ENCODE measurements at regions not wholly inside any gene's neighbourhood (a gene's known extent, or its start where the extent isn't known, plus 50 kb on each side); places are given as distances from the start of the nearest gene placed in this dataset.
"Not testable (repeated sequence)": the region's sequence is repeated elsewhere in the genome, so short reads cannot be mapped to it uniquely, and the experiment has no call there.

DNA sequence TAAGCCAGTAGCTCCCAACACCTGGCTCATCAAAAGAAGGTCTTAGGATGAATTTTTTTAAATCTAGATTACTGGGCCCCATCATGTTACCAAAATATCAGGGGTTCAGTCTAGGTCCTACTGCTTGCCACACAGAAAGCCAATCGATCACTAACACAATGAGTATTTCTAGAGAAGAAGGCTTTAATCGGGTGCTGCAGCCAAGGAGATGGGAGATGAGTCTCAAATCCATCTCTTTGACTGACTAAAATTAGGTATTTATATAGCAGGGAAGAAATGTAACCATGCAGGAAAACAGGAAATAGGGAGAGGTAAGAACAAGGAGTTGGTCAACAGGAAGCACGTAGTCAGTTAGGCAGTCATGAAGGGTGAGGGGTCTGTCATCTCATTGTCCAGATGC, 288.2 kb downstream of the CEP170 start:
- Mint-ChIP-seq H3K9me3 (peaks cover 8 to 14% (median 12%) of the 10 kb centered on the region in 6 donors), H3K27me3 (ENCODE audit: low read depth in 3 of 3) (peaks cover 0 to 3% (median under 1%) of the 10 kb centered on the region in 3 donors)

GRCh38 chr1:242959397-242959796, 295.7 kb downstream of the CEP170 start:
- not testable (repeated sequence) for H3K36me3 Mint-ChIP-seq; DNase-seq; H3K4me1 Mint-ChIP-seq; H3K27ac Mint-ChIP-seq; H3K4me3 Mint-ChIP-seq; H3K27me3 Mint-ChIP-seq (ENCODE audit: low read depth in 3 of 3); H3K9me3 Mint-ChIP-seq

More for the DNA sequence above, 288.2 kb downstream of the CEP170 start:
- peaks cover 0 to 4% (median 3%) of the 10 kb centered on the region in 3 donors for H3K36me3 Mint-ChIP-seq
- H3K4me3 Mint-ChIP-seq: no peak overlapping the region
- DNase-seq: no peak
- H3K4me1 Mint-ChIP-seq: no peaks in the 10 kb centered on the region
- H3K27ac Mint-ChIP-seq: no peak overlapping the region

DNA sequence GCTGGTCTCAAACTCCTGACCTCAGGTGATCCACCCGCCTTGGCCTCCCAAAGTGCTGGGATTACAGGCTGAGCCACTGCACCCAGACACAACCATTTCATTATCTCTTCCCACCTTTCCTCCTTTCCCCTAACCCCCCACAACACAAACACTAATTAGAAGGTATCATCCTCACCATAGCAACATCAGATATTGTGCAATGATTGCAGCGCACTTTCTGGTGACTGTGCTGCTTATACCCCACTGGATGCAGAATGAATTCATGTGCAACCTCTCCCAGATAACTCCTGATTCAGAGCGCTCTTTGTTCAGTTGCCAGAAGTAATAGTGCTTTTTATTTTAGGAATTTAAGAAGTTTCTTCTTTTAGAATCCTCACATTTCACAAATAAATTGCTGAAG, 300.1 kb downstream of the CEP170 start:
- H3K9me3 Mint-ChIP-seq; H3K4me1 Mint-ChIP-seq; H3K27ac Mint-ChIP-seq; H3K36me3 Mint-ChIP-seq; H3K4me3 Mint-ChIP-seq; H3K27me3 Mint-ChIP-seq (ENCODE audit: low read depth in 3 of 3); DNase-seq: not testable (repeated sequence)

GRCh38 chr1:242946206-242946605, 308.9 kb downstream of the CEP170 start:
- no peaks in the 10 kb centered on the region for H3K4me1 Mint-ChIP-seq
- H3K27ac Mint-ChIP-seq: no peak overlapping the region
- peaks cover 0 to 6% (median 0%) of the 10 kb centered on the region in 6 donors for H3K9me3 Mint-ChIP-seq
- no peak for DNase-seq
- peaks cover 2 to 6% (median 2%) of the 10 kb centered on the region in 3 donors for H3K27me3 Mint-ChIP-seq (ENCODE audit: low read depth in 3 of 3)
- no peaks in the 10 kb centered on the region for H3K36me3 Mint-ChIP-seq
- H3K4me3 Mint-ChIP-seq: no peak overlapping the region

DNA sequence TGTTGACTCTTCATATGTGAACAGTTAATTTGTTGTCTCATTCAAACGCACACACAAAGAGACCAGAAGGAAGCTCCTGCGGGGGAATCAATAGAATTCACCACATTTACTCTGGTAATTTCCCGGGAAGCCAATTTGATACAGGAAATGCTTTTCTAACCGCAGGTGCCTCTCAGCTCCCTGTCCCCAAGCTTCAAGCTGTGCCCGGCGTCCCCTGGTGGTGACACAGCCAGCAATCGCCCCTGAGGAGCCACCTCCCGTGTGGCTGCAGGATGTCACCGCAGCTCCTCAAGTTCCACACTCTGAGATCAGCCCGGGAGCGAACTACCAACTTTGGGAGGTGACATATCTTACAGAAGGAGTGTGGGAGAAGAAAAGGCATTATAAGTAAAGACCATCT, 318.4 kb downstream of the CEP170 start:
- H3K36me3 Mint-ChIP-seq; DNase-seq; H3K4me1 Mint-ChIP-seq; H3K27me3 Mint-ChIP-seq (ENCODE audit: low read depth in 3 of 3); H3K27ac Mint-ChIP-seq; H3K9me3 Mint-ChIP-seq; H3K4me3 Mint-ChIP-seq: not testable (repeated sequence)

GRCh38 chr1:242924717-242925116, 330.4 kb downstream of the CEP170 start:
- not testable (repeated sequence) for H3K27ac Mint-ChIP-seq; H3K27me3 Mint-ChIP-seq (ENCODE audit: low read depth in 3 of 3); H3K4me3 Mint-ChIP-seq; H3K4me1 Mint-ChIP-seq; H3K36me3 Mint-ChIP-seq; DNase-seq; H3K9me3 Mint-ChIP-seq

DNA sequence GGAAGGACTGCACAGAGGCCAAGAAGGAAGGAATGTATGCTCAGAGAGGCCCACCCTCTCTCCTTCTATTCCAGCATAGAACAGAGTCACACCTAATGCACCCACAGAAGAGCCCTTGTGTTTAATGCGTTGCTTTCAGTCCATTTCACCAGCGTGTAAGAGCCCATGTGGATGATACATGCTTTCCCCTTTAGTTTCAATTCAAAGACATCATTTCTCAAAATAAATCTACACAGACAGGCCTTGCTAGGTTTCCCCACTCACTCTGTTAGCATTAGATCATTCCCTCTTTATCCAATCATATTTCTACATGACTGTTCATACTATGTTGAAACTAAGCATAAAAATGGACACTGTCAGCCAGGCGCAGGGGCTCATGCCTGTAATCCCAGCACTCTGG, 331.5 kb downstream of the CEP170 start:
- H3K4me1 Mint-ChIP-seq; H3K27me3 Mint-ChIP-seq (ENCODE audit: low read depth in 3 of 3); DNase-seq; H3K27ac Mint-ChIP-seq; H3K36me3 Mint-ChIP-seq; H3K4me3 Mint-ChIP-seq; H3K9me3 Mint-ChIP-seq: not testable (repeated sequence)

DNA sequence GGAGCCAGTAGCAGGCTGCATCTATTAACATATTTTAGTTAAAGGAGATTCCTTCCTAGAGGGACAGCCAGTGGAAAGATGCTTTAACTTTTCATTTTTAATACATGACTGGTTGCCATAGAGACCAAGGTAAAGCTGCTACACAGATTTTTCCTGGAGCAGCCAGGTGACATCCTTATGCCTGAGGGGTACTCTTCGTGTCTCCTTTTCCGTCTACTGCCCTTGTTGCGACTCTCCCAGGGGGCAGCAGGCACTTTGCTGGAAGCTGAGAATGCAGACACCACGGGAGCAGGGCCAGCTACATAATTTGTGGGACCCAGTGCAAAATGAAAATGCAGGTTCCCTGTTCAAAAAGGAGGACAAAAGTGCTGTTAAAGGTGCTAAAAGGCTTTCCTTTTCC, 340.4 kb downstream of the CEP170 start:
- H3K9me3 Mint-ChIP-seq; H3K36me3 Mint-ChIP-seq; H3K27me3 Mint-ChIP-seq (ENCODE audit: low read depth in 3 of 3); DNase-seq; H3K4me3 Mint-ChIP-seq; H3K4me1 Mint-ChIP-seq; H3K27ac Mint-ChIP-seq: not testable (repeated sequence)

DNA sequence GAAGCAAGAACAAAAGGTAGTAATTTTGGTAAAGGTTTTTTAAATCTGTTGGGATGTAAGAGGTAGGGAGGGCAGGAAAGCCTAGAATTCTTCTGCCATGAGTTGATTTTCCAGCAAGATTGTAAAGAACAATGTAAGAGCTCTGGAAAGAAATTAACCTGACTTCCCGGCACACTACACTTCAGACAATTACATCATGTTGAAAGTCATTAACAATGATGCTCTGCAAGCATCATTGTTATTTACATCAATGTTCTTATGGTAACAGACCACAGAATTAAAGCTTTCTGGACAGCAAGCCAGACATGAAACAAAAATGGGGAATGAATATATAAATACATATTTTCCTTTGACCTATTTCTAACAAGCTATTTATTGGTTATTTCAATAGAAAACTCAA, 342.2 kb downstream of the CEP170 start:
- not testable (repeated sequence) for H3K27ac Mint-ChIP-seq

GRCh38 chr1:242900558-242900957, 354.5 kb downstream of the CEP170 start:
- H3K27ac Mint-ChIP-seq; DNase-seq; H3K4me1 Mint-ChIP-seq; H3K9me3 Mint-ChIP-seq; H3K27me3 Mint-ChIP-seq (ENCODE audit: low read depth in 3 of 3); H3K36me3 Mint-ChIP-seq; H3K4me3 Mint-ChIP-seq: not testable (repeated sequence)

More for the DNA sequence above, 342.2 kb downstream of the CEP170 start:
- H3K27me3 Mint-ChIP-seq (ENCODE audit: low read depth in 3 of 3); H3K36me3 Mint-ChIP-seq; H3K4me1 Mint-ChIP-seq; DNase-seq; H3K4me3 Mint-ChIP-seq; H3K9me3 Mint-ChIP-seq: not testable (repeated sequence)

DNA sequence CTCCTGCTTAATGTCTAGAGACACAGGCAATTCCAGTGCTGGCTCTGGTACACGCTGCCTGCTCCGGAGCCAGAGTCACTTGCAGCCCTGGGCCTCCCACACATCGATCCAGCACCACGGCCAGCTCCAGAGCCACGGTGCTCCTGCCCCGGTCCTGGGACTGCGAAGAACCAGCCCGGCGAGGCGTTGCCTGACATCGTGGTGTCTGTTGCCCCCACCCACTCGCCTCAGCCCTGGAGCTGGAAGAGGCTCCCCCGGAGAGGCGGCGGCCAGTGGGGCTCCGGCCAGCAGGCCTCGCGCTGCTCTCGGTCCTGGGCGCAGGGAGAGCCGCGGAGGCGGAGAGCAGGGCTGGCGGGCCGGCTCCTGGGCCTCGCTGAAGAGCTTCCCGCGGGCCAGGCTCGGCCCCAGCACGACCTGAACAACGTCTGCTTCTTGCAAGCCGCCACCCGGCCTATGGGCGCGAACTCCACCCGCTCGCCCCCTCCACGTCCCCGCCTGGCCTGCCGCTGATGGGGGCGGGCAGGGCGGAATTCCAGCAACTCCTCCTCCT, 364.8 kb downstream of the CEP170 start:
- Mint-ChIP-seq H3K9me3 (peaks cover 0 to 7% (median 2%) of the 10 kb centered on the region in 6 donors), H3K4me1 (no peaks in the 10 kb centered on the region), H3K36me3 (no peaks in the 10 kb centered on the region), H3K27ac (no peak overlapping the region), H3K4me3 (no peak overlapping the region), H3K27me3 (ENCODE audit: low read depth in 3 of 3) (peaks cover 3 to 6% (median 3%) of the 10 kb centered on the region in 3 donors)
- no peak for DNase-seq

GRCh38 chr1:242886137-242886536, 361.6 kb upstream of the PLD5 start:
- no peak for DNase-seq

DNA sequence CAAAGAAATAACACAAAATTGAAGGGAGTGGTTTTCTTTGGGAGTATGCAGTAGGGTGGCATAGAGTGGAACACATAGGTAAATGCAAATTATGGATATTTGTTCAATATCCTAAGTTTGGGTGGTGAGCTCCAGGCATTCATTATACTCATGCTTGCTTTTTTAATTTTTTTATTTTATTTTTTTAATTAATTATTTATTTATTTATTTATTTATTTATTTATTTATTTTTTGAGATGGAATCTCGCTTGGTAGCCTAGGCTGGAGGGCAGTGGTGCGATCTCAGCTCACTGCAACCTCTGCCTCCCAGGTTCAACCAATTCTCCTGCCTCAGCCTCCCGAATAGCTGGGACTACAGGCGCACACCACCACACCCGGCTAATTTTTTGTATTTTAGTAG, 355.5 kb upstream of the PLD5 start:
- not testable (repeated sequence) for H3K4me3 Mint-ChIP-seq; DNase-seq; H3K27ac Mint-ChIP-seq; H3K4me1 Mint-ChIP-seq; H3K9me3 Mint-ChIP-seq; H3K36me3 Mint-ChIP-seq; H3K27me3 Mint-ChIP-seq (ENCODE audit: low read depth in 3 of 3)

More at GRCh38 chr1:242886137-242886536, 361.6 kb upstream of the PLD5 start:
- no peak overlapping the region for H3K27ac Mint-ChIP-seq
- H3K4me3 Mint-ChIP-seq: no peak overlapping the region
- H3K4me1 Mint-ChIP-seq: no peaks in the 10 kb centered on the region
- H3K9me3 Mint-ChIP-seq: peaks cover 0 to 4% (median 1%) of the 10 kb centered on the region in 6 donors
- peaks cover under 1 to 5% (median 3%) of the 10 kb centered on the region in 3 donors for H3K27me3 Mint-ChIP-seq (ENCODE audit: low read depth in 3 of 3)
- H3K36me3 Mint-ChIP-seq: no peaks in the 10 kb centered on the region

GRCh38 chr1:242877743-242878142, 353.2 kb upstream of the PLD5 start:
- Mint-ChIP-seq H3K27ac (no peak overlapping the region), H3K9me3 (no peaks in the 10 kb centered on the region), H3K4me3 (no peak overlapping the region)

DNA sequence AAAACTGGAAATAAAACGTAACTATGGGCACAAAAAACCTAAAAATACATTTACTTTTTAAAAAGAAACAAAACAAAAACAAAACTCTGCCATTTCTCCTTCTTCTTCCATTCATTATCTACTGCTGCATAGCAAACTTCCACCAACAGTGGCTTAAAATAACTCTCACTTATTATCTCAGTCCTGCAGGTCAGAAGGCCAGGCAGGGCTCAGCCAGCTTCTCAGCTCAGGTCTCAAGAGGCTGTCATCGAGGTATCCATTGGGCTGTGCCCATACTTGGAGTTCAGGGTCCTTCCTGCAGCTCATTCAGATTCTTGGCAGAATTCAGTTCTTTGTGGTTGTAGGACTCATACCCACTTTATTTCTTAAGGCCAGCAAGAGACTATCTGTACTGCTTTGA, 352.7 kb upstream of the PLD5 start:
- Mint-ChIP-seq H3K27ac (no peak overlapping the region), H3K9me3 (no peaks in the 10 kb centered on the region), H3K4me1 (no peaks in the 10 kb centered on the region), H3K4me3 (no peak overlapping the region), H3K27me3 (ENCODE audit: low read depth in 3 of 3) (peaks cover 2 to 4% (median 2%) of the 10 kb centered on the region in 3 donors), H3K36me3 (no peaks in the 10 kb centered on the region)
- DNase-seq: no peak

More at GRCh38 chr1:242877743-242878142, 353.2 kb upstream of the PLD5 start:
- no peaks in the 10 kb centered on the region for H3K4me1 Mint-ChIP-seq
- no peaks in the 10 kb centered on the region for H3K36me3 Mint-ChIP-seq
- H3K27me3 Mint-ChIP-seq (ENCODE audit: low read depth in 3 of 3): peaks cover 2 to 4% (median 2%) of the 10 kb centered on the region in 3 donors
- no peak for DNase-seq

Measured in immature natural killer cell (primary cell).